ENCODE measurements at regions not wholly inside any gene's neighbourhood (a gene's known extent, or its start where the extent isn't known, plus 50 kb on each side); places are given as distances from the start of the nearest gene placed in this dataset.

DNA sequence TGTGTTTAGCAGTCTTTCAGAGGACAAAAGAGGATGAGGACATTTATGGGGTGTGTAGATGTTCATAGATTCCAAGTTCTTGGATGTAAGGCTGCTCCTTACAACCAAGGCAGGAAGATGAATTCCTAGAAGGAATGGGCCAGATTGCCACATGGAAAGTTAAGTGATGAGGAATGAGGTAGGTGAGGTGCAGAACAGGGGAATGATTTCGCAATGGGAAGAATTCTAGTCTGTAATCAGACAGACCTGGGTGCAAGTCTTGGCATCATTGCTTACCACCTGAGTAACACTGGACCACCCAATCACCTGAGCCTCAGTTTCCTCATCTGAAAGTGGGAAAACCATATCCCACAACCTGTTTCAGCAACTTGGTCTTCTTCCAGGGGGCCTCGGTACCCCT, 174.9 kb downstream of the IER5 start:
- TF ChIP-seq, protein P1, sequence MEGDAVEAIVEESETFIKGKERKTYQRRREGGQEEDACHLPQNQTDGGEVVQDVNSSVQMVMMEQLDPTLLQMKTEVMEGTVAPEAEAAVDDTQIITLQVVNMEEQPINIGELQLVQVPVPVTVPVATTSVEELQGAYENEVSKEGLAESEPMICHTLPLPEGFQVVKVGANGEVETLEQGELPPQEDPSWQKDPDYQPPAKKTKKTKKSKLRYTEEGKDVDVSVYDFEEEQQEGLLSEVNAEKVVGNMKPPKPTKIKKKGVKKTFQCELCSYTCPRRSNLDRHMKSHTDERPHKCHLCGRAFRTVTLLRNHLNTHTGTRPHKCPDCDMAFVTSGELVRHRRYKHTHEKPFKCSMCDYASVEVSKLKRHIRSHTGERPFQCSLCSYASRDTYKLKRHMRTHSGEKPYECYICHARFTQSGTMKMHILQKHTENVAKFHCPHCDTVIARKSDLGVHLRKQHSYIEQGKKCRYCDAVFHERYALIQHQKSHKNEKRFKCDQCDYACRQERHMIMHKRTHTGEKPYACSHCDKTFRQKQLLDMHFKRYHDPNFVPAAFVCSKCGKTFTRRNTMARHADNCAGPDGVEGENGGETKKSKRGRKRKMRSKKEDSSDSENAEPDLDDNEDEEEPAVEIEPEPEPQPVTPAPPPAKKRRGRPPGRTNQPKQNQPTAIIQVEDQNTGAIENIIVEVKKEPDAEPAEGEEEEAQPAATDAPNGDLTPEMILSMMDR (IDR thresholded peaks at IDR 0.05), result no peak
- no peak for TF ChIP-seq POLR2AphosphoS5 (IDR thresholded peaks at IDR 0.05)
- TF ChIP-seq POLR2A (IDR thresholded peaks at IDR 0.05), result no peak

Data from suprapubic skin (tissue), 4 donors.